NB4 (cell line): ENCODE measurements at regions not wholly inside any gene's neighbourhood (a gene's known extent, or its start where the extent isn't known, plus 50 kb on each side); places are given as distances from the start of the nearest gene placed in this dataset.

Source experiments
- MYC ChIP-seq: IDR thresholded peaks from 2 replicates; pipeline ENCODE4 v1.6.1; 2011; ENCODE audit warnings: low read depth, low read length
- POLR2A ChIP-seq: IDR thresholded peaks from 2 replicates; pipeline ENCODE4 v1.6.1; 2011; ENCODE audit warnings: mild to moderate bottlenecking; ENCODE audit not compliant: insufficient read length; ENCODE audit errors: extremely low read depth
- TF ChIP-seq, protein P1 (sequence below): IDR thresholded peaks from one replicate; pipeline ENCODE4 v1.5.1; 2012; ENCODE audit warnings: low read depth, low read length
- TF ChIP-seq, protein P2 (sequence below): IDR thresholded peaks from 2 replicates; pipeline ENCODE4 v1.6.1; 2011; ENCODE audit warnings: low read depth, low read length

DNA sequence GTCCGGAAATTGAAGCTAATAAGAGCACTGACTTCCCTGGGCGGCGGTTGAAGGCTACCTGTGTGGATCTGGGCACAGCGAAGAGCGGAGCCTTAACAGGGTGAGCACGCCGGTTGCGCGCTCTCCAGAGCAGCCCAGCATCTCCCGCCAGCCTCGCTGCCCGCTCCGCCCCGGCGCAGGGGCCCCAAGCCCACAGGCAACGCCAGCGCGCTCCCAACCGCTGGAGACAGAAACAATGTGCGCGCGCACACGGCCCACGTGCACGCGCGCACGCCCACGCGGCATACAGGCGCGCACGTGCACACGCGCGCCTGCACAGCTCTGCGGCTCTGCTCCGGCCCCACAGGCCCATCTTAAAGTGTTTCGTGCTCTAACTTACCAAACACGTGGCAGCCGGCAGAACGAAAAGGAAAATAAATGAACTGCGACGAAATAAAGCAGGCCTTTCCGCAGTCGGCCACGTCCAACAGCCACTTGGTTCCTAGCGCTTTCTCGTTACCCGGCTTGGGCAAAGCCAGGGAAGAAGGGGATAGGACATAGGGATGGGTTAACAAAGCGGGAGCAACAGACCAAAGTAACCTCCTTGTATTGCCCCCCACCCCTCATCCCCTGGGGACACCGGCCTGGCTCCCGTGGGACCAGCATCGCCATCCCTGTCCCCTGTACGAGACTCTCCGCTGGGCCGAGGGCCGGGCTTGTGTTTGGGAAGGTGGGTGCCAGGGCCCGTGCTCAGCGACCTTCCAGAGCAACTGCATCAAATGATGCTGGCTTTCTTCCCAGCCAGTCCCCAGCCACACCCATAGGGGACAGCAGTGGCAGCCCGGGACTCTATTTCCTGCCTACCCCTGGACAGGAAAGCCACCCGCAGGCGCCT, 203.7 kb downstream of the ABHD5 start:
- TF ChIP-seq, protein P1, sequence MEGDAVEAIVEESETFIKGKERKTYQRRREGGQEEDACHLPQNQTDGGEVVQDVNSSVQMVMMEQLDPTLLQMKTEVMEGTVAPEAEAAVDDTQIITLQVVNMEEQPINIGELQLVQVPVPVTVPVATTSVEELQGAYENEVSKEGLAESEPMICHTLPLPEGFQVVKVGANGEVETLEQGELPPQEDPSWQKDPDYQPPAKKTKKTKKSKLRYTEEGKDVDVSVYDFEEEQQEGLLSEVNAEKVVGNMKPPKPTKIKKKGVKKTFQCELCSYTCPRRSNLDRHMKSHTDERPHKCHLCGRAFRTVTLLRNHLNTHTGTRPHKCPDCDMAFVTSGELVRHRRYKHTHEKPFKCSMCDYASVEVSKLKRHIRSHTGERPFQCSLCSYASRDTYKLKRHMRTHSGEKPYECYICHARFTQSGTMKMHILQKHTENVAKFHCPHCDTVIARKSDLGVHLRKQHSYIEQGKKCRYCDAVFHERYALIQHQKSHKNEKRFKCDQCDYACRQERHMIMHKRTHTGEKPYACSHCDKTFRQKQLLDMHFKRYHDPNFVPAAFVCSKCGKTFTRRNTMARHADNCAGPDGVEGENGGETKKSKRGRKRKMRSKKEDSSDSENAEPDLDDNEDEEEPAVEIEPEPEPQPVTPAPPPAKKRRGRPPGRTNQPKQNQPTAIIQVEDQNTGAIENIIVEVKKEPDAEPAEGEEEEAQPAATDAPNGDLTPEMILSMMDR = no peak
- no peak for TF ChIP-seq POLR2A
- no peak for TF ChIP-seq MYC
- TF ChIP-seq, protein P2, sequence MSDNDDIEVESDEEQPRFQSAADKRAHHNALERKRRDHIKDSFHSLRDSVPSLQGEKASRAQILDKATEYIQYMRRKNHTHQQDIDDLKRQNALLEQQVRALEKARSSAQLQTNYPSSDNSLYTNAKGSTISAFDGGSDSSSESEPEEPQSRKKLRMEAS = no peak
